Testis (tissue), 2 donors: ENCODE measurements at regions not wholly inside any gene's neighbourhood (a gene's known extent, or its start where the extent isn't known, plus 50 kb on each side); places are given as distances from the start of the nearest gene placed in this dataset.

Source experiments
- DNase-seq: peaks from one replicate; pipeline ENCODE4 v3.0.0-alpha.2; 2019
- H3K27ac ChIP-seq, 2 donors: fragments of 200-600 bp; sonication (generic); one replicate each; pipeline ENCODE4 v1.5.1; 2019
- H3K27me3 ChIP-seq: fragments of 200-600 bp; sonication (generic); one replicate; pipeline ENCODE4 v1.5.1; 2019
- H3K36me3 ChIP-seq: fragments of 200-600 bp; sonication (generic); one replicate; pipeline ENCODE4 v1.5.1; 2017; ENCODE audit warnings: low read depth; ENCODE audit errors: missing control alignments
- H3K4me1 ChIP-seq: fragments of 200-600 bp; sonication (generic); one replicate; pipeline ENCODE4 v1.5.1; 2019
- H3K4me3 ChIP-seq, 2 donors: fragments of 200-600 bp; sonication (generic); one replicate each; pipeline ENCODE4 v1.5.1; 2017 to 2019
- H3K9me3 ChIP-seq: fragments of 200-600 bp; sonication (generic); one replicate; pipeline ENCODE4 v1.5.1; 2017
- CTCF ChIP-seq, 3 experiments: fragments of 450-650 bp in 2 of 3; fragments of 200-600 bp in 1 of 3; sonication (generic) in 1 of 3; IDR thresholded peaks; one replicate each; pipeline ENCODE4 v1.5.1; 2016 to 2019; ENCODE audit warnings: antibody characterized with exemption in 3 of 3, mild to moderate bottlenecking in 2 of 3, moderate library complexity in 1 of 3
- POLR2A ChIP-seq: fragments of 450-650 bp; IDR thresholded peaks from one replicate; pipeline ENCODE4 v1.6.1; 2017; ENCODE audit warnings: antibody characterized with exemption, mild to moderate bottlenecking, moderate library complexity
- WGBS, 2 donors: methylation state at CpG; one replicate each; pipeline ENCODE4 v1.1.5; 2018; 5-methylcytosine and 5-hydroxymethylcytosine counted together
- intact Hi-C: fragments of 100-400 bp; cut with DNase I; formaldehyde crosslinking; loops from one replicate; pipeline ENCODE4 v1.15.1; 2023; ENCODE audit warnings: low total_unique reads

- TF ChIP-seq POLR2A (no peak), CTCF (IDR thresholded peaks at IDR 0.05) (no peak)
- no peak for DNase-seq
- intact Hi-C loops, result no loop called here
- no peak overlapping the region for H3K4me3 ChIP-seq
- H3K27me3 ChIP-seq, result no peaks in the 10 kb centered on the region
- WGBS, 2 donors, result 55 to 57% methylated on average over 2 of the region's 2 CpGs
- no peak overlapping the region for H3K27ac ChIP-seq
- no peaks in the 10 kb centered on the region for H3K4me1 ChIP-seq
- H3K9me3 ChIP-seq, result no peaks in the 10 kb centered on the region
- H3K36me3 ChIP-seq, result no peaks in the 10 kb centered on the region
Measured at GRCh38 chr18:71209944-71210343, 921.1 kb downstream of the SOCS6 start.

- WGBS, 2 donors, result 67 to 75% methylated on average over 1 of the region's 1 CpG
- Histone ChIP-seq H3K27ac (no peak overlapping the region), H3K4me3 (no peak overlapping the region), H3K9me3 (no peaks in the 10 kb centered on the region), H3K27me3 (no peaks in the 10 kb centered on the region), H3K4me1 (no peaks in the 10 kb centered on the region), H3K36me3 (no peaks in the 10 kb centered on the region)
- intact Hi-C loops, result no loop called here
- DNase-seq, result no peak
- TF ChIP-seq CTCF (IDR thresholded peaks at IDR 0.05), result no peak
- TF ChIP-seq POLR2A, result no peak
Measured at GRCh38 chr18:71194438-71194837, 905.6 kb downstream of the SOCS6 start.

- intact Hi-C loops, result no loop called here
- WGBS, 2 donors, result 64 to 78% methylated on average over 3 of the region's 3 CpGs
- DNase-seq, result no peak
- no peaks in the 10 kb centered on the region for H3K4me1 ChIP-seq
- H3K36me3 ChIP-seq, result no peaks in the 10 kb centered on the region
- no peaks in the 10 kb centered on the region for H3K9me3 ChIP-seq
- H3K27me3 ChIP-seq, result no peaks in the 10 kb centered on the region
- no peak for TF ChIP-seq CTCF (IDR thresholded peaks at IDR 0.05)
- no peak for TF ChIP-seq POLR2A
- no peak overlapping the region for H3K27ac ChIP-seq
- H3K4me3 ChIP-seq, result no peak overlapping the region
Measured at GRCh38 chr18:71189581-71189980, 900.7 kb downstream of the SOCS6 start.

GRCh38 chr18:71168557-71169145 lies 879.8 kb downstream of the SOCS6 start:
- Histone ChIP-seq H3K27me3 (no peaks in the 10 kb centered on the region), H3K27ac (no peak overlapping the region), H3K4me1 (no peaks in the 10 kb centered on the region), H3K36me3 (no peaks in the 10 kb centered on the region), H3K9me3 (no peaks in the 10 kb centered on the region), H3K4me3 (no peak overlapping the region)
- no peak for DNase-seq
- intact Hi-C loops, result no loop called here
- 43 to 44% methylated on average over 4 of the region's 4 CpGs for WGBS, 2 donors
- TF ChIP-seq CTCF (IDR thresholded peaks at IDR 0.05) (no peak), POLR2A (no peak)

- Histone ChIP-seq H3K4me3 (no peak overlapping the region), H3K27me3 (no peaks in the 10 kb centered on the region), H3K4me1 (no peaks in the 10 kb centered on the region), H3K27ac (peak overlapping the region; percentile 16 to 68), H3K9me3 (no peaks in the 10 kb centered on the region), H3K36me3 (no peaks in the 10 kb centered on the region)
- peak; percentile 76 for DNase-seq
- intact Hi-C loops, result no loop called here
- 35 to 45% methylated on average over 3 of the region's 3 CpGs for WGBS, 2 donors
- TF ChIP-seq POLR2A (no peak), CTCF (IDR thresholded peaks at IDR 0.05) (no peak)
Measured at GRCh38 chr18:71136487-71136886, 847.6 kb downstream of the SOCS6 start.
